HAP-1 (cell line): ENCODE measurements at regions not wholly inside any gene's neighbourhood (a gene's known extent, or its start where the extent isn't known, plus 50 kb on each side); places are given as distances from the start of the nearest gene placed in this dataset.
"Not testable (repeated sequence)": the region's sequence is repeated elsewhere in the genome, so short reads cannot be mapped to it uniquely, and the experiment has no call there.

Experiments used
- DNase-seq, 2 experiments: peaks; one replicate each; pipeline ENCODE4 v3.0.0-alpha.2; 2016 to 2020; ENCODE audit warnings: low spot score in 2 of 2
- H3K27me3 ChIP-seq: fragments of 250-450 bp; sonication (Bioruptor Pico); 2 replicates; pipeline ENCODE4 v1.5.1; 2020; ENCODE audit warnings: low read depth, mild to moderate bottlenecking, moderate library complexity
- H3K36me3 ChIP-seq: fragments of 250-450 bp; sonication (Bioruptor Pico); replicated peaks from 2 replicates; pipeline ENCODE4 v1.5.1; 2020; ENCODE audit warnings: mild to moderate bottlenecking
- H3K4me1 ChIP-seq: fragments of 250-450 bp; sonication (Bioruptor Pico); 2 replicates; pipeline ENCODE4 v1.5.1; 2020; ENCODE audit warnings: mild to moderate bottlenecking
- H3K4me3 ChIP-seq: fragments of 250-450 bp; sonication (Bioruptor Pico); 2 replicates; pipeline ENCODE4 v1.5.1; 2020; ENCODE audit warnings: mild to moderate bottlenecking, moderate library complexity
- H3K9me3 ChIP-seq: fragments of 250-450 bp; sonication (Bioruptor Pico); 2 replicates; pipeline ENCODE4 v1.5.1; 2020; ENCODE audit warnings: mild to moderate bottlenecking, moderate library complexity
- in situ Hi-C: fragments of 300-500 bp; cut with MboI; formaldehyde crosslinking; loops from 3 replicates; pipeline ENCODE4 v1.14.3; 2020; ENCODE audit warnings: low sequenced_read_pairs, inconsistent platforms, mixed read lengths

DNA sequence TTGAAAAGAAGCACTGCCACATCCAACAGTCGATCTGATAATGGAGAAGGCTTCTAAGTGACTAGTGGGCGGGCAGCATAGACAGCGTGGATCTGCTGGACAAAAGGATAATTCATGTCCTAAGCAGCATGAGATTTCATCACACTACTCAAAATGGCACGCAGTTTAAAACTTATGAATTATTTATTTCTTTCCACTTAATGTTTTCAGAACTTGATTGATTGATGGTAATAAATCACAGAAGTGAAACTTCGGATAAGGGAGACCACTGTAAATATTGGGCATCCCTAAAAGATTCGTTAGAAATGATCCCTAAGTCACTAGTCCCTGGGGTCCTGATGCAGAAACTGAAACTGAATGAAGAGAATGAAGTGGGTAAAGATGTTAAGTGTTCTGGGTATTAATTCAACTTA, 93.0 kb upstream of the ANK2 start:
- Histone ChIP-seq H3K36me3 (no peaks in the 10 kb centered on the region), H3K4me1 (peaks cover 7% of the 10 kb centered on the region), H3K27me3 (no peaks in the 10 kb centered on the region), H3K9me3 (no peaks in the 10 kb centered on the region), H3K4me3 (no peak overlapping the region)
- in situ Hi-C loops: no loop called here
- DNase-seq: no peak

DNA sequence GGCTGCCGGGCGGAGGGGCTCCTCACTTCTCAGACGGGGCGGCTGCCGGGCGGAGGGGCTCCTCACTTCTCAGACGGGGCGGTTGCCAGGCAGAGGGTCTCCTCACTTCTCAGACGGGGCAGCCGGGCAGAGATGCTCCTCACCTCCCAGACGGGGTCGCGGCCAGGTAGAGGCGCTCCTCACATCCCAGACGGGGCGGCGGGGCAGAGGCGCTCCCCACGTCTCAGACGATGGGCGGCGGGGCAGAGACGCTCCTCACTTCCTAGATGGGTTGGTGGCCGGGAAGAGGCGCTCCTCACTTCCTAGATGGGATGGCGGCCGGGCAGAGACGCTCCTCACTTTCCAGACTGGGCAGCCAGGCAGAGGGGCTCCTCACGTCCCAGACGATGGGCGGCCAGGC, 91.7 kb upstream of the ANK2 start:
- H3K4me3 ChIP-seq, H3K9me3 ChIP-seq, H3K4me1 ChIP-seq, DNase-seq, H3K27me3 ChIP-seq, H3K36me3 ChIP-seq, in situ Hi-C loops: not testable (repeated sequence)

DNA sequence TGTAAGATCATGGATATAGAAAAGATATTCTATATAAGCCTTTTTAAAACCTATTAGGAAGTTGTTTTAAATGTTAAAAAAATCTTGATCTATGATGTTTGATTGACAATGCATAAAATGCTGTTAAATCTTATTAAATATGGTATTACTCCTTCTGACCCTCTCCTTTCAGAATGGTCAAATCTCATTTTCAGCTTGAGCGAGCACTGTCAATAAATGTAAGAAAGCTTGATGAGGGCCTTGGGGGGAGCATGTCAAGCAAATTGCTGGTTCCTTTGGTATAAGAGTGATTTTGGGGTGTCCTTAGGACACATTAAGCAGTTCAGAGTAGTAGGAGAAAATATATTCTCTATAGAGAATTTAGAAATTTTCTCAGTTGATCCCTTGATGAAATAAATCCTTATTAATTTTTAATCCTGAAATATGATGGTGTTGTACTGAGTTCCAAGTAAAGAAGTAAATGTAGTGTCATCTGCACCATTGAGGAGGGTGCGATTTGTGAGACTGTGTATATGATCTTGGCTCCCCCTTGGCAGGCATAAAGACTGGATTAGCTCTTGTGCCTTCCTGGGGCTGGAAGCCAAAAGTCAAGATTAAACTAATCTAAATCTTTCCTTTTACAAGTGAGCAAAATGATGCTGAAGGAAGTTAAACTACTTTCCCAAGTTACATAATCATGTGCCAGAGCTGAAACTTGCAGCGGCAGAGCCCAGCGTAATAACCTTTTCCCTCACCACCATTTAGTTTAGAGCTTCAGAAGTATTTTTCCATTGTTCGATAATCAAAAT, 82.6 kb upstream of the ANK2 start:
- no peak overlapping the region for H3K4me3 ChIP-seq
- DNase-seq: no peak
- no peaks in the 10 kb centered on the region for H3K27me3 ChIP-seq
- no peaks in the 10 kb centered on the region for H3K36me3 ChIP-seq
- in situ Hi-C loops: no loop called here
- 0 out of 2 replicates have a peak, but pooled peaks cover 3% of the 10 kb centered on the region for H3K4me1 ChIP-seq
- no peaks in the 10 kb centered on the region for H3K9me3 ChIP-seq

DNA sequence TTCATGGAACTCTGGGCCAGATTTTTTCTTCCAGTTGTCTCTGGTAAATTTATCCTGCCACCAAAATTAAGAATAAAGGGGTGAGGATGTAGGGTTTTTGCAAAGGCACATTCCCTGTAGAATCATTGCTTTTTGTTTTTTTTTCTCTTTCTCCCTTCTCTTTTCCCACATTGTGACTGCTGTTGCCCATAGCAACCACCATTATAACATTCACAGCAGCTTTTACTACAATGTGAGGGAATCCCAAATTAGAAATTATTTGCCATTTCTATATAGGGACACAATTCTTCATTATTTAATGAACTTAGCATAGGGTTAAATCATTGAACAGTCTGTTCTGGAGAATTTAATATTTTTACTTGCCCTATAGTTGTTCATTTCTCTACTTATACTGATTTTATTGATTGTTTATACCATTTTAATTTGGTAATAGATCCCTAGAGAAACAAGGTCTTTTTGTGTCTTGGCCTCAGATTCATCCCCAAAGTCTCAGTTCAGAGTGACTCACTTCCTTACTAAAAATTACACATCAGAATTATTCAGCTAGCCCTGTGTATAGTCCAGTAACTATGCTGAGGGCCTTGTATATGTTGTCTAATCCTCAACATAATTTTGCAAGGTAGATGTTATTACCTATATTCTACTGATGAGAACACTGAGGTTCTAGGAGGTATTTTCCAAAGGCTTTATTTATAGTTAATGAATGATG, 80.8 kb upstream of the ANK2 start:
- H3K27me3 ChIP-seq: no peaks in the 10 kb centered on the region
- no peaks in the 10 kb centered on the region for H3K9me3 ChIP-seq
- H3K4me3 ChIP-seq: no peak overlapping the region
- H3K36me3 ChIP-seq: no peaks in the 10 kb centered on the region
- 0 out of 2 replicates have a peak, but pooled peaks cover 3% of the 10 kb centered on the region for H3K4me1 ChIP-seq
- no peak for DNase-seq
- in situ Hi-C loops: no loop called here

DNA sequence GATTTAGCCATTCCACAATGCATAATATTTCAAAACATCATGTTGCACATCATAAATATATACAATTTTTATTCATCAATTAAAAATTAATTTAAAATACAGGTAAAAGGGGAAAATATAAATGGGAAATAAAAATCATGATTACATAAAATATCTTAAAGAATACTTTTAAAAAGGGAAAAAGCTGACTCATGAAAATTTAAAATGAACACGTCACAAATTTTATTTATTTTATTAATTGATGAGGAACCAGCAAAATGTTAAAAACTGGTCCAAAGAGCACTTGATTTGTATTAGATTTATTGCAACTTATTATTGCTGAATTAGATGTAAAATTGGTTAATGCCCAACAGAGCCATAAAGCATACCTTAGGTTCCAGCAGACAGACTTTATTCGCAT, 78.5 kb upstream of the ANK2 start:
- in situ Hi-C loops: no loop called here
- Histone ChIP-seq H3K27me3 (no peaks in the 10 kb centered on the region), H3K36me3 (no peaks in the 10 kb centered on the region), H3K4me3 (no peak overlapping the region), H3K4me1 (0 out of 2 replicates have a peak, but pooled peaks cover 3% of the 10 kb centered on the region), H3K9me3 (no peaks in the 10 kb centered on the region)
- DNase-seq: no peak

DNA sequence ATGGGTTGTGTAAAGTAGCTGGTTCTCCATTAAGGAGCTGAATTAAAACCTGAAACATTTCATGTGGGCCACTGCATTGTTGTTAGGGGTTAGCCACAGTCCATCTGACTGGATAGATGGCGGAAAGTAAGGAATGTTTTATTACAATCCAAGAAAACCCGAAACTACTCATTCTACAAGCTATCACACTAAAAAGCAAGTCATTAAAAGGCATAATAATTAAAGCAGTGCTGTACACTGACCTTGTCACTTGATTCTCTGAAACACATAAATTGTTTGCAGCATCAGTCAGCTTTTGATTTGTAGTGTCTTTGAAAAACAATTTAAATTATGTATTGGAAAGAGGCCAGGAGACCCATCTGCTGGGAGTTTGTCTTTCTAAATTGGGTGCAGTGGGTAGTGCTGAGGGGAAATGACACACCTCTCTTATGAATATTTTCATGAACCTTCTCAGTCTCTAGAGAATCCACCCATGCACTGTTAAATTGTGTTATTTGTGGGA, 75.7 kb upstream of the ANK2 start:
- Histone ChIP-seq H3K4me1 (peaks cover 3% of the 10 kb centered on the region; the same call in 1 of the 2 replicates), H3K4me3 (no peak overlapping the region), H3K36me3 (no peaks in the 10 kb centered on the region), H3K27me3 (no peaks in the 10 kb centered on the region), H3K9me3 (no peaks in the 10 kb centered on the region)
- DNase-seq: no peak
- in situ Hi-C loops: no loop called here

DNA sequence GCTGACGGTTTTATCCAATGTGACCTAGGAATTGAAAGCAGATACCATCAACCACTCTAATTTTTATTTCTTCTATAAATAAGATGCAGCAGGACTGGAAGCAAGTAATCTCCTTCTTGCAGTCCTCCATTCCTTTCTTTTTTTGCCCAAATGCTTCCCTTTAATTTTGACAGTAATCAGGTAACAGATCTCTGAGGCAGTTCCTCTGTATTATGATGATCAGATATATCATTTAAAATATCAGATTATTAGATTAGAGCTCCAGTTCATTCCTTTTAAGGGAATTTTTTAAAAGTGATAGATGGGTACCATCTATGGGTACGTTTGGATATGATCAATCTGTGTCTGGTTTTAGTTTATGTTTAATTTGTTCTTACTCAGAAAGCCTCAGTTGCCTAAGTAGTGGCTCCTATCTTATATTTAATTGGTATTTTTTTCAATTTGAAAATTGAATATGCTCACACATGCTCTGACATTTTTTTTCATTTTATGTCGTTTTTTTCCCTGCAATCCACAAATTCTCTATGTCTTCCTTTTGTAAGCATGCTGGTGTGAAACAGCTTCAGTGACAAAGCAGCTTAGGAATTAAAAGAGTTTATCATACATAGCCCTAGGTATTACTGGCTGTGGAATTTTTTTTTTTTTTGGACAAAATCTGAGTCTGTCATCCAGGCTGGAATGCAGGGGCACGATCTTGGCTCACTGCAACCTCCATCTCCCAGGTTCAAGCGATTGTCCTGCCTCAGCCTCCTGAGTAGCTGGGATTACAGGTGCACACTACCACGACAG, 73.7 kb upstream of the ANK2 start:
- DNase-seq: no peak
- H3K9me3 ChIP-seq: no peaks in the 10 kb centered on the region
- in situ Hi-C loops: no loop called here
- H3K27me3 ChIP-seq: no peaks in the 10 kb centered on the region
- no peak overlapping the region for H3K4me3 ChIP-seq
- H3K4me1 ChIP-seq: peaks cover 3% of the 10 kb centered on the region; the same call in 1 of the 2 replicates
- H3K36me3 ChIP-seq: no peaks in the 10 kb centered on the region

DNA sequence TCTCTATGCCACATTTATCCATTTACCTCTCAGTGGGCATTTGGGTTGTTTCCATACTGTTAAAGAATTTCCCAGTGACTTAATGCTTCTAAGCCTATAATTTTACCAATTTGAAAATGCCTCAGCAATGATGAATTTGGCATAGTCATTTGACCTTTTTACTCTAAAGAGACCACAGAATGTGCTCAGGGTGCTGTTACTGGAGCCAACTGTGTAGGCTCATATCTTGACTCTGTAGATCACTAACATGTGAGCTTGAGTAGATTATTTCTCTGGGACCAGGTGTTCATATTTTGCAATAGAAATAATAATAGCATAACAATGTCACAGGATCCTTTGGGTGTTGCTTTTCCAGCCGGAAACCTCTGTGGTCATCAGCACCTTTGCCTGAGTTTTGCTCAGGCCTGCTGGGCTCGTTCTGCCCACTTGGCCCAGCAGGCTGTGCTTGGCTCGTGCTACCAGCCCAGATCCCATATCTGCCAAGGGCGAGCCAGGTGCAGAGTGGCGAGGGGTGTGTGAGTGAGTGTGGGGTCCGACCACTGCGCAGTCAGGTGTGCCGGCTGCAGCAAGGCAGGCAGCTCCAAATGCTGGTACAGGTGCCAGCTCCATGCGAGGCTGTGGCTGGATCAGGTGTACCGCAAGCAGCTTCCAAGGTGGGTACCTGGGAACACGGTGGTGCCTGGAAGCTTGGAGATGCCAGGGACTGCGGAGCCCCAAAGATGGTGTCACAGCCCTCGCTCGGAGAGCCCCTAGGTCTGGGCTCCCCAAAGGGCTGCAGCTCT, 70.6 kb upstream of the ANK2 start:
- Histone ChIP-seq H3K36me3 (no peaks in the 10 kb centered on the region), H3K9me3 (no peaks in the 10 kb centered on the region), H3K4me3 (no peak overlapping the region), H3K4me1 (peaks cover 3% of the 10 kb centered on the region; the same call in 1 of the 2 replicates), H3K27me3 (no peaks in the 10 kb centered on the region)
- in situ Hi-C loops: no loop called here
- DNase-seq: no peak

DNA sequence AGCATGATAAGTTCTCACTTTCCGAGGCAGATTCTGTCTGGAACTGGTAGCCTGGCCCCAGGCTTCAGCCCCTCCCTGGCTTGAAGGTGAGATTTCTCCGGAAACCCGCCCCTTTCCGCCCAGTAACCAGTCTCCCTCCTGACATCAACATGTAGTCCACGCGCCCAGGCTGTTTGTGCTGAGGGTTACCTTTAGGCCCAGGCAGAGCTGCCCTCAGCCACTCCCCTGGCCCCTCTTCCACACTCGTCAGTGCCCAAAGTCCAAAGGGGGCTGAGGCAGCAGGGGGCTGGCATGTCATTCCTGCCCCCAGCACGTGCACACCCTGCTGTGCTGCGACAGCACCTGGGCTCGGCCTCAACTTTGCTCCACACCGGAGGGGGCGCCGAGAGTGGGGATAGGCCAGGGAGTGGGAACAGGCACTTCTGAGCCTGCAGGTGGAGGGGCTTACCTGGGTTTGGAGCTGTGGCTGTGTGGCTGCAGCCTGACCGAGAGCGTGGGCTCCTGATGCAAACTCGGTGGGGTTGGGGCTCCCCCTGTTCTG, 69.5 kb upstream of the ANK2 start:
- peaks cover 3% of the 10 kb centered on the region; the same call in 1 of the 2 replicates for H3K4me1 ChIP-seq
- in situ Hi-C loops: no loop called here
- DNase-seq: no peak

DNA sequence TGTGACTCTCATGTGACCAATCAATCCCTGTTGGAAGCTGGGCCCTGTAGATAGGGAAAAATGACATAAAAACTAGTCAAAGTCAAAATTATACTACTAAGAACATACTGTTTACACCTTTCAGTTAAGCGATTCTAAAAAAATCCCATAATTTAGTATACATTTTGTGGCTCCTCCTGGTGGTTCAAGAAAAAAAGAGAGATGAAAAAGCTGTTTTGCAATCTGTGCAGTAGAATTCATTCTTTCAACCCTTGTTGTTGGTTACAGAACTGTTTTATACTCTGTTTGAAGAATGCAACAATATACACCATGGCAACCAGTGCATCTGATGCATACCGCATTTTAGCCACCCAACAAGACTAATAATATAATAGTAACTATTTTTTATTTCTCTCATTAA, 66.8 kb upstream of the ANK2 start:
- Histone ChIP-seq H3K4me3 (no peak overlapping the region), H3K9me3 (no peaks in the 10 kb centered on the region), H3K36me3 (no peaks in the 10 kb centered on the region), H3K4me1 (no peaks in the 10 kb centered on the region), H3K27me3 (no peaks in the 10 kb centered on the region)
- no peak for DNase-seq
- in situ Hi-C loops: no loop called here

More for the DNA sequence above, 69.5 kb upstream of the ANK2 start:
- H3K4me3 ChIP-seq: no peak overlapping the region
- no peaks in the 10 kb centered on the region for H3K36me3 ChIP-seq
- no peaks in the 10 kb centered on the region for H3K9me3 ChIP-seq
- no peaks in the 10 kb centered on the region for H3K27me3 ChIP-seq

DNA sequence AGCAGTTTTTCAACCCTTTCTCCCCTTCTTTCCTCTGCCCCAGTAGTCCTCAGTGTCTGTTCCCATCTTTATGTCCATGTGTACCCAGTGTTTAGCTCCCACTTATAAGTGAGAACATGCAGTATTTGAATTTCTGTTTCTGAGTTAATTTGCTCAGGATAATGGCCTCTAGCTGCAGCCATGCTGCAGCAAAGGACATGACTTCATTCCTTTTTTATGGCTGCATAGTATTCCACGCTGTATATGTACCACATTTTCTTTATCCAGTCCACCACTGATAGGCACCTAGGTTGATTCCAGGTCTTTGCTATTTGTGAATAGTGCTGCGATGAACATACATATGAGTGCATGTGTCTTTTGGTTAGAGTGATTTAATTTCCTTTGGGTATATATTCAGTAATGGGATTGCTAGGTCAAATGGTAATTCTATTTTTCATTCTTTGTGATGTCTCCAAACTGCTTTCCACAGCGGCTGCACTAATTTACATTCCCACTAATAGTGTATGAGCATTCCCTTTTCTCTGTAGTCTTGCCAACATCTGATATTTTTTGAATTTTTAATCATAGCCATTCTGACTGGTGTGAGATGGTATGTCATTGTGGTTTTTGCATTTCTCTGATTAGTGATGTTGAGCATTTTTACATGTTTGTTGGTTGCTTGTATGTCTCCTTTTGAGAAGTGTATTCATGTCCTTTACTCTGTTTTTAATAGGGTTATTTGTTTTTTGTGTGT, 54.6 kb upstream of the ANK2 start:
- Histone ChIP-seq H3K27me3 (no peaks in the 10 kb centered on the region), H3K4me1 (peaks cover 8% of the 10 kb centered on the region), H3K9me3 (no peaks in the 10 kb centered on the region), H3K4me3 (no peak overlapping the region), H3K36me3 (no peaks in the 10 kb centered on the region)
- in situ Hi-C loops: no loop called here
- DNase-seq: no peak
